Kidney epithelial cell (primary cell): ENCODE measurements at regions not wholly inside any gene's neighbourhood (a gene's known extent, or its start where the extent isn't known, plus 50 kb on each side); places are given as distances from the start of the nearest gene placed in this dataset.

Experiments used
- DNase-seq: peaks from one replicate; pipeline ENCODE4 v3.0.0-alpha.2; 2010; ENCODE audit warnings: low read depth
- H3K27me3 ChIP-seq: 2 replicates; pipeline ENCODE4 v1.6.0; 2011; ENCODE audit warnings: low read length; ENCODE audit not compliant: control insufficient read depth, insufficient read depth
- H3K36me3 ChIP-seq: 2 replicates; pipeline ENCODE4 v1.5.1; 2011; ENCODE audit warnings: low read length; ENCODE audit not compliant: control insufficient read depth, insufficient read depth
- H3K4me3 ChIP-seq: 2 replicates; pipeline ENCODE4 v1.5.1; 2011; ENCODE audit warnings: low read depth, mild to moderate bottlenecking, control low read depth, low read length
- TF ChIP-seq, protein P1 (sequence below): IDR thresholded peaks from 2 replicates; pipeline ENCODE4 v1.5.1; 2011; ENCODE audit warnings: mild to moderate bottlenecking, moderate library complexity, low read length, control low read depth, inconsistent platforms; ENCODE audit not compliant: insufficient read depth, poor library complexity, severe bottlenecking

DNA sequence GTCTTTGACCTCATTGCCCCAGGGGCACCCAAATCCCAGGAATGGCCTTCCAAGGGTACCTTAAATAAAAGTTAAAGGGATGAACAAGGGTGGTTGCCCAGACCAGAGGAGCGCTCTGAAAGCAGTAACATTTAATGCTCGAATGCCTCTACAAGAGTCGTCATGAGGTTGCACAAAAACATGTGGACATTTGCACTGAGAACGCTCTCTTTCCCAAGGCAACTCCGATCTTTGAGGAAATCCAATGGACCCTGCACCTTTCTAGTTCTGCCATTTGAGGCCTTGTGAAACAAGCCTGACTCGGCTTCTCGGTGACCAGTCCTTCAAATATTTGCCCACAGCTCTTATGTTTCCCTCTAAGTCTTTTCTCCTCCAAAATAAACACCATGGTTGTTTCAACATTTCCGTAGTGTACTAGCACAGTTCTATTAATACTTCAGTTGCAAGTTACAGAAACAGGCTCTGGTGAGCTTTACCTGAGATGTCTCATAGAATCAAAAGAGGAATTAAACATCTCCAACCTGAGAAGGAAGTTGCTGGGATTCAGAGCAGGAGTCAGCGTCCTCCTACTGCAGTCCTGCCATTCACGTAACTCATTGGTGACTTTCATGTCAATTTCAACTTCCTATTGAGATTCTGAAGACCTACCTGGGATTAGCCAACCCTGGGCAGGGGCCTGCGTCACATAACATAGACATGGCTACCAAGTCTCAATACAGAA, 168.8 kb upstream of the RAI14 start:
- DNase-seq, result peak; percentile 58
- TF ChIP-seq, protein P1, sequence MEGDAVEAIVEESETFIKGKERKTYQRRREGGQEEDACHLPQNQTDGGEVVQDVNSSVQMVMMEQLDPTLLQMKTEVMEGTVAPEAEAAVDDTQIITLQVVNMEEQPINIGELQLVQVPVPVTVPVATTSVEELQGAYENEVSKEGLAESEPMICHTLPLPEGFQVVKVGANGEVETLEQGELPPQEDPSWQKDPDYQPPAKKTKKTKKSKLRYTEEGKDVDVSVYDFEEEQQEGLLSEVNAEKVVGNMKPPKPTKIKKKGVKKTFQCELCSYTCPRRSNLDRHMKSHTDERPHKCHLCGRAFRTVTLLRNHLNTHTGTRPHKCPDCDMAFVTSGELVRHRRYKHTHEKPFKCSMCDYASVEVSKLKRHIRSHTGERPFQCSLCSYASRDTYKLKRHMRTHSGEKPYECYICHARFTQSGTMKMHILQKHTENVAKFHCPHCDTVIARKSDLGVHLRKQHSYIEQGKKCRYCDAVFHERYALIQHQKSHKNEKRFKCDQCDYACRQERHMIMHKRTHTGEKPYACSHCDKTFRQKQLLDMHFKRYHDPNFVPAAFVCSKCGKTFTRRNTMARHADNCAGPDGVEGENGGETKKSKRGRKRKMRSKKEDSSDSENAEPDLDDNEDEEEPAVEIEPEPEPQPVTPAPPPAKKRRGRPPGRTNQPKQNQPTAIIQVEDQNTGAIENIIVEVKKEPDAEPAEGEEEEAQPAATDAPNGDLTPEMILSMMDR, result no peak
- H3K27me3 ChIP-seq, result no peaks in the 10 kb centered on the region
- no peaks in the 10 kb centered on the region for H3K36me3 ChIP-seq
- H3K4me3 ChIP-seq, result no peak overlapping the region

DNA sequence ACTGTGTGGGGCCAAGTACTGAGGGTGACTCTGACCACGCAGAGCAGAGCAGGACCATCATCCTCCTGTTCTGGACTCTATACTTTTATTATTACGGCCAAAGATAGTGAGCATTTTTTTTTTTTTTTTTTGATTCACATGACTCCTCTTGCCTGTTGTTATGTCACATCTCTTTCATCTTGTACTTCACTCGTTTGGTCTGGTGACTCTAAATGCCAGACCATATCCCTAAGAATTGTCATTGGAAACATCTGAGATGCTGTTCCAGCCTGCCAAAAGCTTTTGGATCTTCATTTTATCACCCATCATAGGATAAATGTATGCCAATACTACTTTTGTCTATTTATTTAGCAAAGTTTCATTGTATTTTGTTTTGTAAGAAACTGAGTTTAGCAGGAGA, 168.2 kb upstream of the RAI14 start:
- TF ChIP-seq, protein P1, result no peak
- no peak for DNase-seq
- Histone ChIP-seq H3K4me3 (no peak overlapping the region), H3K36me3 (no peaks in the 10 kb centered on the region), H3K27me3 (no peaks in the 10 kb centered on the region)

DNA sequence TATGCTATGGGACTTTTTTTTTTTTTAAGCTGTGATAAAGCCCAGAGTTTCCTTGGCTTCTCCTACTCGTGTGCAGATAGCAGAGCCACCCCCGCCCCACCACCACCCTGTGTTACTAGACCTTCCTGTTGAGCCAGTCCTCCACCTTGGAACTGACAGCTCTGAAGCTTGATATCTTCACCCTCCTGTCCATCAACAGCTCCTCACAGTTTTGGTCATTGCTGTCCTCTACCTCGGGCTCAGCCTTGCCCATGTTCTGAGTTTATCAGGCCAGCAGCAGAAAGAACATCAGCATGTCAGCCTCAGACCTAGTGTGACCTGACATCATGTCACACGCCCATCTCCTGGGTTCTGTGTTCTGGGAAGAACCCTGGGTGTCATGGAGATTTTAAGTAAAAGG, 167.1 kb upstream of the RAI14 start:
- Histone ChIP-seq H3K27me3 (no peaks in the 10 kb centered on the region), H3K4me3 (no peak overlapping the region), H3K36me3 (no peaks in the 10 kb centered on the region)
- DNase-seq, result no peak
- TF ChIP-seq, protein P1, result no peak

DNA sequence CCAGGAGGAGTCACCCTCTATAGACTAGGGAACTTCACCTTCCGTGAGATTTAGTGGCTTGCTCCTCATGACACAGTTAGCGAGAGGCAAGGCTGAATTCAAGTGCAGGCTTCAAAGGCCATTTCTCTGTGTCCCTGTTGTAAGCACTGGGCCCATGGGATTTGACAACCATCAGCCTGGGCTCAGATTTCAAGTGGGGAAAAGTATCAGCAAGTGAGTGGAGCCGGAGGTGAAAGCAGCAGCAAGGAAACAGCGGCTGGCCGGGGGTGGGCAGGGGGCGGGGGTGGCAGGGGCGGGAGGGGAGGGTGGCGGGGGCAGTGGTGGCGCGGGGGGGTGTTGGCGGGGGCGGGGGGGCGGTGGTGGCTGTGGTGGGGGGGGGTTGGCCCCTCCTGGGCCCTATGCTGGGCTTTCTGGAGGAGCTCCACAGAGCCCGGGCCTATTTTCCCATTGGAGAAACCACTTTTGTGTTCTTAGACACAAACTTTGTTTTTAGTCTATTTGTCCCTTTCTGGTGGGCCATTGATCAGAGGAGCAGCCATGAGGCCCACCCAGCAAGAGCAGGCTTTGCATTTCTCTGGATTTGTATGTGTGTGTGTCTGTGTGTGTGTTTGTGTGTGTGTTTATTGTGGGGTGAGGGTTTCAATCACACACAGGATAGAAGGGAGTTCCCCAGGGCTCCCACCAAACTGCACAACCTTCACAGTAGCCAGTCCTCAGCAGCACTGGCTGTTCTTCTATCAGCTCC, 165.4 kb upstream of the RAI14 start:
- Histone ChIP-seq H3K36me3 (no peaks in the 10 kb centered on the region), H3K4me3 (no peak overlapping the region), H3K27me3 (no peaks in the 10 kb centered on the region)
- TF ChIP-seq, protein P1, result no peak
- DNase-seq, result no peak

DNA sequence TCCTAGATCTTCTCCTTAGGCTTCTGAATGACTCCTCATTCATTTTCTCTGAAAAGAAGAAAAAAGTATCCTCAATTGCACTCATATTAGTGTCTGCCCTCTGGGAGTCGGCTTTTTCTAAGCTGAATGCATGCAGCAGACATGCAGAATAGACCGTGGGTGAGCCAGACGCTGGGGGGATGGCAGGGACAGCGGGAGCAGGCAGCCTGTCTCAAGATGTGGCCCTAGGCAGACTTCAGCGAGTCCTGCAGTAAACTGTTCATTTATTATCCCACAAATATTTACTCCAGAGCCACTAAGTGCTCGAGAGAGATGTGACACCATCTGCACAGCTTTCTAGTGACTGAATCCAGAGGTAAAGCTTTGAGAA, 164.9 kb upstream of the RAI14 start:
- no peak overlapping the region for H3K4me3 ChIP-seq
- no peak for DNase-seq
- no peaks in the 10 kb centered on the region for H3K36me3 ChIP-seq
- H3K27me3 ChIP-seq, result no peaks in the 10 kb centered on the region
- TF ChIP-seq, protein P1, result no peak
